ENCODE measurements at regions not wholly inside any gene's neighbourhood (a gene's known extent, or its start where the extent isn't known, plus 50 kb on each side); places are given as distances from the start of the nearest gene placed in this dataset.
"Not testable (repeated sequence)": the region's sequence is repeated elsewhere in the genome, so short reads cannot be mapped to it uniquely, and the experiment has no call there.

- Histone ChIP-seq H3K79me1 (ENCODE audit: low read depth, low read length) (no peaks in the 10 kb centered on the region), H3K4me3 (ENCODE audit: low read length in 2 of 2) (no peak overlapping the region), H3K23ac (ENCODE audit: low read depth, low read length, poor library complexity) (no peak overlapping the region), H3K4ac (ENCODE audit: low read length) (no peak overlapping the region), H2BK120ac (ENCODE audit: low read depth, low read length) (no peak overlapping the region), H2AK5ac (ENCODE audit: low read depth, low read length) (no peak overlapping the region), H3K9ac (ENCODE audit: low read depth, low read length, poor library complexity) (no peak overlapping the region), H3K27ac (replicated peaks; ENCODE audit: low read length) (no peak overlapping the region), H3K14ac (ENCODE audit: low read length) (no peak overlapping the region), H3K4me2 (ENCODE audit: insufficient read depth, low read length, poor library complexity, severe bottlenecking) (no peak overlapping the region), H3K27me3 (ENCODE audit: control insufficient read depth in 3 of 3, insufficient read depth in 3 of 3, low read depth in 1 of 3, low read length in 3 of 3) (no peaks in the 10 kb centered on the region), H2BK15ac (ENCODE audit: low read length) (no peak overlapping the region), H2AFZ (ENCODE audit: low read length) (no peak overlapping the region), H3K4me1 (ENCODE audit: control insufficient read depth in 2 of 2, insufficient read depth in 1 of 2, low read depth in 1 of 2, low read length in 2 of 2) (peaks cover 2 to 6% of the 10 kb centered on the region in 2 donors), H4K8ac (ENCODE audit: low read depth, low read length) (no peak overlapping the region), H4K91ac (ENCODE audit: low read depth, low read length, poor library complexity) (no peak overlapping the region), H3K18ac (ENCODE audit: low read length) (no peak overlapping the region), H3K9me3 (replicated peaks in 1 of 2; ENCODE audit: control insufficient read depth in 2 of 2, insufficient read depth in 1 of 2, low read depth in 1 of 2, low read length in 2 of 2) (peaks cover 8 to 31% of the 10 kb centered on the region in 2 donors), H2BK12ac (ENCODE audit: low read length) (no peak overlapping the region), H2BK5ac (ENCODE audit: low read length) (no peak overlapping the region), H3K36me3 (replicated peaks in 1 of 2; ENCODE audit: control insufficient read depth in 2 of 2, insufficient read depth in 2 of 2, low read length in 2 of 2) (no peaks in the 10 kb centered on the region)
- no peak for DNase-seq (ENCODE audit: low spot score)
These were observed 233.0 kb upstream of the NRIP1 start for GRCh38 chr21:15297824-15298223.

- WGBS, 2 donors (ENCODE audit: extremely low coverage in 2 of 2, insufficient read length in 2 of 2, insufficient replicate concordance in 1 of 2): no CpG with 5 or more reads among the region's 4 CpGs
These were observed 233.5 kb upstream of the NRIP1 start for GRCh38 chr21:15298306-15298705.

GRCh38 chr21:15298755-15299154, 234.0 kb upstream of the NRIP1 start:
- peaks cover 8 to 31% of the 10 kb centered on the region in 2 donors for H3K9me3 ChIP-seq (replicated peaks in 1 of 2; ENCODE audit: control insufficient read depth in 2 of 2, insufficient read depth in 1 of 2, low read depth in 1 of 2, low read length in 2 of 2)
- not testable (repeated sequence) for DNase-seq (ENCODE audit: low spot score); H2BK5ac ChIP-seq (ENCODE audit: low read length); H2BK12ac ChIP-seq (ENCODE audit: low read length); H3K4me1 ChIP-seq (ENCODE audit: control insufficient read depth in 2 of 2, insufficient read depth in 1 of 2, low read depth in 1 of 2, low read length in 2 of 2); H4K8ac ChIP-seq (ENCODE audit: low read depth, low read length); H2BK120ac ChIP-seq (ENCODE audit: low read depth, low read length); H3K27ac ChIP-seq (replicated peaks; ENCODE audit: low read length); H3K14ac ChIP-seq (ENCODE audit: low read length); H3K4ac ChIP-seq (ENCODE audit: low read length); H3K18ac ChIP-seq (ENCODE audit: low read length); H4K91ac ChIP-seq (ENCODE audit: low read depth, low read length, poor library complexity); H3K23ac ChIP-seq (ENCODE audit: low read depth, low read length, poor library complexity); H3K4me2 ChIP-seq (ENCODE audit: insufficient read depth, low read length, poor library complexity, severe bottlenecking); H3K27me3 ChIP-seq (ENCODE audit: control insufficient read depth in 3 of 3, insufficient read depth in 3 of 3, low read depth in 1 of 3, low read length in 3 of 3); H3K9ac ChIP-seq (ENCODE audit: low read depth, low read length, poor library complexity); H2AK5ac ChIP-seq (ENCODE audit: low read depth, low read length); H3K4me3 ChIP-seq (ENCODE audit: low read length in 2 of 2); H3K36me3 ChIP-seq (replicated peaks in 1 of 2; ENCODE audit: control insufficient read depth in 2 of 2, insufficient read depth in 2 of 2, low read length in 2 of 2); H2BK15ac ChIP-seq (ENCODE audit: low read length); H3K79me1 ChIP-seq (ENCODE audit: low read depth, low read length); H2AFZ ChIP-seq (ENCODE audit: low read length)
- WGBS, 2 donors (ENCODE audit: extremely low coverage in 2 of 2, insufficient read length in 2 of 2, insufficient replicate concordance in 1 of 2): no CpG with 5 or more reads among the region's 8 CpGs

More at GRCh38 chr21:15298306-15298705, 233.5 kb upstream of the NRIP1 start:
- no peaks in the 10 kb centered on the region for H3K79me1 ChIP-seq (ENCODE audit: low read depth, low read length)
- no peak overlapping the region for H3K18ac ChIP-seq (ENCODE audit: low read length)
- H3K23ac ChIP-seq (ENCODE audit: low read depth, low read length, poor library complexity): no peak overlapping the region
- no peak for DNase-seq (ENCODE audit: low spot score)
- no peak overlapping the region for H4K8ac ChIP-seq (ENCODE audit: low read depth, low read length)
- no peak overlapping the region for H2BK120ac ChIP-seq (ENCODE audit: low read depth, low read length)
- no peak overlapping the region for H3K14ac ChIP-seq (ENCODE audit: low read length)
- H2BK12ac ChIP-seq (ENCODE audit: low read length): no peak overlapping the region
- H3K27ac ChIP-seq (replicated peaks; ENCODE audit: low read length): no peak overlapping the region
- no peak overlapping the region for H3K4me3 ChIP-seq (ENCODE audit: low read length in 2 of 2)
- H2AK5ac ChIP-seq (ENCODE audit: low read depth, low read length): no peak overlapping the region
- H3K4me1 ChIP-seq (ENCODE audit: control insufficient read depth in 2 of 2, insufficient read depth in 1 of 2, low read depth in 1 of 2, low read length in 2 of 2): peaks cover 0 to 2% of the 10 kb centered on the region in 2 donors
- no peaks in the 10 kb centered on the region for H3K36me3 ChIP-seq (replicated peaks in 1 of 2; ENCODE audit: control insufficient read depth in 2 of 2, insufficient read depth in 2 of 2, low read length in 2 of 2)
- H3K9ac ChIP-seq (ENCODE audit: low read depth, low read length, poor library complexity): no peak overlapping the region
- peaks cover 8 to 31% of the 10 kb centered on the region in 2 donors for H3K9me3 ChIP-seq (replicated peaks in 1 of 2; ENCODE audit: control insufficient read depth in 2 of 2, insufficient read depth in 1 of 2, low read depth in 1 of 2, low read length in 2 of 2)
- H3K4me2 ChIP-seq (ENCODE audit: insufficient read depth, low read length, poor library complexity, severe bottlenecking): no peak overlapping the region
- H2BK15ac ChIP-seq (ENCODE audit: low read length): no peak overlapping the region
- no peak overlapping the region for H3K4ac ChIP-seq (ENCODE audit: low read length)
- no peak overlapping the region for H2AFZ ChIP-seq (ENCODE audit: low read length)
- no peaks in the 10 kb centered on the region for H3K27me3 ChIP-seq (ENCODE audit: control insufficient read depth in 3 of 3, insufficient read depth in 3 of 3, low read depth in 1 of 3, low read length in 3 of 3)
- no peak overlapping the region for H2BK5ac ChIP-seq (ENCODE audit: low read length)
- no peak overlapping the region for H4K91ac ChIP-seq (ENCODE audit: low read depth, low read length, poor library complexity)

- H3K27ac ChIP-seq (replicated peaks; ENCODE audit: low read length): no peak overlapping the region
- H3K4me3 ChIP-seq (ENCODE audit: low read length in 2 of 2): no peak overlapping the region
- no peak overlapping the region for H3K4me2 ChIP-seq (ENCODE audit: insufficient read depth, low read length, poor library complexity, severe bottlenecking)
- no peaks in the 10 kb centered on the region for H3K79me1 ChIP-seq (ENCODE audit: low read depth, low read length)
- no peak overlapping the region for H2AK5ac ChIP-seq (ENCODE audit: low read depth, low read length)
- no peak overlapping the region for H2BK15ac ChIP-seq (ENCODE audit: low read length)
- H2AFZ ChIP-seq (ENCODE audit: low read length): no peak overlapping the region
- H2BK5ac ChIP-seq (ENCODE audit: low read length): no peak overlapping the region
- H3K9me3 ChIP-seq (replicated peaks in 1 of 2; ENCODE audit: control insufficient read depth in 2 of 2, insufficient read depth in 1 of 2, low read depth in 1 of 2, low read length in 2 of 2): peaks cover 8 to 35% of the 10 kb centered on the region in 2 donors
- H3K23ac ChIP-seq (ENCODE audit: low read depth, low read length, poor library complexity): no peak overlapping the region
- no peak overlapping the region for H2BK120ac ChIP-seq (ENCODE audit: low read depth, low read length)
- WGBS, 2 donors (ENCODE audit: extremely low coverage in 2 of 2, insufficient read length in 2 of 2, insufficient replicate concordance in 1 of 2): no CpG with 5 or more reads among the region's 2 CpGs
- H3K27me3 ChIP-seq (ENCODE audit: control insufficient read depth in 3 of 3, insufficient read depth in 3 of 3, low read depth in 1 of 3, low read length in 3 of 3): no peaks in the 10 kb centered on the region
- H3K4ac ChIP-seq (ENCODE audit: low read length): no peak overlapping the region
- no peak for DNase-seq (ENCODE audit: low spot score)
- no peak overlapping the region for H4K8ac ChIP-seq (ENCODE audit: low read depth, low read length)
- no peaks in the 10 kb centered on the region for H3K36me3 ChIP-seq (replicated peaks in 1 of 2; ENCODE audit: control insufficient read depth in 2 of 2, insufficient read depth in 2 of 2, low read length in 2 of 2)
- no peak overlapping the region for H2BK12ac ChIP-seq (ENCODE audit: low read length)
- no peak overlapping the region for H3K18ac ChIP-seq (ENCODE audit: low read length)
- no peak overlapping the region for H3K9ac ChIP-seq (ENCODE audit: low read depth, low read length, poor library complexity)
- H3K14ac ChIP-seq (ENCODE audit: low read length): no peak overlapping the region
- H3K4me1 ChIP-seq (ENCODE audit: control insufficient read depth in 2 of 2, insufficient read depth in 1 of 2, low read depth in 1 of 2, low read length in 2 of 2): peaks cover 3 to 4% of the 10 kb centered on the region in 2 donors
- H4K91ac ChIP-seq (ENCODE audit: low read depth, low read length, poor library complexity): no peak overlapping the region
These were observed 235.3 kb upstream of the NRIP1 start for GRCh38 chr21:15300131-15300530.
